ENCODE measurements at regions not wholly inside any gene's neighbourhood (a gene's known extent, or its start where the extent isn't known, plus 50 kb on each side); places are given as distances from the start of the nearest gene placed in this dataset.

DNA sequence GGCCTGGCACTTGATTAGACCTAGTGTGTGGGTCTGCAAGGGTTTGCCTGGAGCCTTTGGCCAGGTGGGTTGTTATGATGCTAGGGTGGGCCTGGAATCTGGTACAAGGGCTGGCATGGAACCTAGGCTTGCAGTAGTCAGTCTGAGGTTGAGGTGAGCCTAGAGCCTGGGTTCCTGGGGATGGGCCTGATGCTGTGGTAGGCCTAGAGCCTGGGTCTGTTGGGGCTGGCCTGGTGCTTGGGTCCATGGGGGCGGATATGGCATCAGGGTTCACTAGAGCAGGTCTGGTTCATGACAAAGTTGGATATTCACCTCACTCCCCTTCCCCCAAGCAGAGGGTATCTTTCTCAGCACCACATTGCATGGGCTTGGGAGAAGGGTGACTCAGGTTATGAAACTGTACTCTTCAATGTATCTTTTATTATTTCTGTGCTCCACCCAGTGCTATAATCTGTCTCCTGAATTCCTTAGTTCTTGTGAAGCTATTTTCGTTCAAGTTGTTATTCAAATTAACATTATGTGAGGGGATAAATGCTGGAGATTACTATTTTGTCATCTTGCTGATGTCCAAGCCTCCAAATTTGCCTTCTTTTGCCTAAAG, 274.4 kb downstream of the NFKBIZ start:
- FAIRE-seq: no peak

DNA sequence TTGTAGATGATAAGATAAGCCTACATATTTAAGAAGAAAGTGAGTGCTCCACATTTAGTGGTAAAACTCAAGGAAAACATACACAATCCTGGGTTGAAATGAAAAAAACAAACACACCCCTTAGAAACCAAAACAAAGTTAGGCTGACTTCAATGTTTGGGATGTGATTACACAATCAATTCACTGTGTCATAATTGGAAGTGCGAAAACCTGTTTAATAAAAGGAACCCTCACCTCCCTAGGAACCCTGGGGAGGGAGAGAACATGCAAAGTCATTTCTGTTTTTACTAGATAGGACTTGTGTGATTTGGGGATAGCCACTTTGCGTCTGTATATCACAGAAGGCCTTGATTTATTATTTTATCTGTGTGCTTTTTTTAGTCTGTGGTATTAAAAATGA, 275.0 kb downstream of the NFKBIZ start:
- no peak for FAIRE-seq

- no peak for FAIRE-seq
Measured at GRCh38 chr3:102124704-102125103, 275.4 kb downstream of the NFKBIZ start.

- FAIRE-seq: no peak
Measured at GRCh38 chr3:102125197-102125993, 276.1 kb downstream of the NFKBIZ start.

DNA sequence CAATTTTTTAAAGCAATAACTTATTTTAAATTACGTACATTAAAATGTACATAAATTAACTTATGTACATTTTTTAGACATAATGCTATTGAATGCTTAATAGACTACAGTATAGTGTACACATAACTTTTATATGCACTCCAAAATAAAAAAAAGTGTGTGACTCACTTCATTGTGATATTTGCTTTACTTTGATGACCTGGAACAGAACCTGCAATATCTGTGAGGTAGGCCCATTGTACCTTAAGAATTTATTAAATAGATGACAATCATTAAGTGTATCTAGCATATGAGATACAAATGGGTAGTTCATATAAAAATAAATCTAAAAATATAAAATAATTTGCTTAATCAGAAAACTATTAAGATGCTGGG, 276.7 kb downstream of the NFKBIZ start:
- FAIRE-seq: no peak

GRCh38 chr3:102129760-102130608, 280.7 kb downstream of the NFKBIZ start:
- FAIRE-seq: no peak

DNA sequence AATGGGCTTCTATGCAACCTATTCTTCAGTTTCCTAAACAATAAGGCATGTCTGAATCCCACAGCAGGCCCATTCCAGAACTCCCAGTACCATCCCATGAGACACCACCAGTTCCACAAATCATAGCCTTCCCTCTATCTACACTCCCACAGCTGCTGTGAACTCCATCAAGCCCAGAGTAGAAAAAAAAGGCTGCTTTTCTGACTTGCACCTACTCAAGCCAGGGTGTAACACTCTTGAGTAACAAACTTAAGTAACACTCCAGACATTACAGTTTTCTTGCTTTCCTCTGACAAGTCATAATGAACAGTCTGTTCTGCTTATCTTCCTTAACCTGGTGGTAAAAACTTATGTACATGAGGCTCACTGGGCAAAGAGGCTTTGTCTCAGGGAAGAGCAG, 283.1 kb downstream of the NFKBIZ start:
- FAIRE-seq: no peak

- no peak for FAIRE-seq
Measured at GRCh38 chr3:102133376-102133775, 284.1 kb downstream of the NFKBIZ start.

DNA sequence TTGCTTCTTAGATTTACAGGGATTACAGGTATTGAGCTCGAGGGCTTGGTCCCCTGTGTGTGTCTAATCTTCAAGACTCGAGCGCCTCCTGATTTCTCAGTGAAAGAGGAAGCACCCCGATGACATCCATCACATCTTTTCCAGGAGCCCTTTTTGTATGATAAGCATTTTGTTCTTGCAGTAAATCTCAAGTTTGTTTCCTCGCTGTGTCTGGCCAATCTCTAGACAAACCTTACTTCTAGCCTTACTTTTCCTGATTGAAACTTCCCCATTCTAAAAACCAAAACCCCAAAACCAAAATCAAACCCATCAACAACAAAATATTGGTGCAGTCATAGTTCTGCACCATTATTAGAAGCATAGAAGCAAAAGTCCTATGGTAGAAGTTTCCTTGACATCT, 286.0 kb downstream of the NFKBIZ start:
- no peak for FAIRE-seq

GRCh38 chr3:102136183-102136582, 286.9 kb downstream of the NFKBIZ start:
- no peak for FAIRE-seq

DNA sequence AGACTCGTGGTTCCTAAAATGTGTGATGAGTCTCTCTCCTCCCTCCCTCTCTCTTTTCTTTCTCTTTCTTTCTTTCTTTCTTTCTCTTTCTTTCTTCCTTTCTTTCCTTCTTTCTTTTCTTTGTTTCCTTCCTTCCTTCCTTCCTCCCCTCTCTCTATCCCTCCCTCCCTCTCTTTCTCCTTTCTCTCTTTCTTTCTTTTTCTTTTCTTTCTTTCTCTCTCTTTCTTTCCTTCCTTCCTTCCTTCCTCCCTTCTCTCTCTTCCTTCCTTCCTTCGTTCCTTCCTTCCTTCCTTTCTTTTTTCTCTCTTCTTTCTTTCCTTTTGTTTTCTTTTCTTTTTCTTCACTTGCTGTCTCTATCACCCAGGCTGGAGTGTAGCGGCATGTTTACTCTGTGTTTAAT, 290.8 kb downstream of the NFKBIZ start:
- FAIRE-seq: no peak

DNA sequence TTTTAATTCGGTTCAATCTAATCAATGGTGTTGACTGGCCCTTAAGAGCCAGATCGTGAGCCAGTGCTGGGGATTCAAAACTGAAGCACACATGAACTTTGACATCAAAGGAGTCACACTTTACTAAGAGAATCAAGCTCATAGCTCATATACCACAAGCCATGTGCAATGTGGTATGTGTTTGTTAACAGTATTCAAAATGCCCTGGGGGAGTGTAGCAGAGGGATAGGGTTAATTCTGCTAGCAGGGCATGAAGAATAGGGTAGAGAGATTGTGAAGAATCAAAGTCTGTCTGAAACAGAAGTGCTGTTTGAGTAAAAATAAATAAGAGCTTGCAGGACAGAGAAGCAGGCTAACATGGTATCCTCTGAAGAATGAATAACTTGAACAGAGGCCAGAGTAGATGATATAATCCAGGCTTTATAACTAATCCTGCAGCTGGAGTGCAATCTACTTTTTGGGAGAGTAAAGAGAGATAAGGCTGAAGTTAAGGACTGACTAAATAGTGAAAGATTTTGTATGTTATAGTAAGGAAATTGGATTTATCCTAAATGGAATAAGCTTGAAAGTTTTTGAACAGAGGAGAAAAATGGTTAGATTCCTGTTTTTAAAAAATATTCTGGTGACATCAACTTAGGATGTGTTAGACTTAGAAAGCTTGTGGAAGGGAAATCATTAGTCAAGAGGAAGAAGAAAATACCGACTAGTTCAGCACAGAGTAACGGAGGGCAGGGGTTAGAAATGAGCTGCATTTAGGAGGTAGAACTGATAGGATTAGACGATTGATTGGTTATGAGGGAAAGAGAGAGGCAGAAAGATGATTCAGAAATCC, 292.0 kb downstream of the NFKBIZ start:
- no peak for FAIRE-seq

GRCh38 chr3:102141928-102142239, 292.6 kb downstream of the NFKBIZ start:
- no peak for FAIRE-seq

GRCh38 chr3:102142379-102143060, 292.3 kb upstream of the ZPLD1 start:
- no peak for FAIRE-seq

GRCh38 chr3:102143536-102143935, 291.3 kb upstream of the ZPLD1 start:
- FAIRE-seq: no peak

DNA sequence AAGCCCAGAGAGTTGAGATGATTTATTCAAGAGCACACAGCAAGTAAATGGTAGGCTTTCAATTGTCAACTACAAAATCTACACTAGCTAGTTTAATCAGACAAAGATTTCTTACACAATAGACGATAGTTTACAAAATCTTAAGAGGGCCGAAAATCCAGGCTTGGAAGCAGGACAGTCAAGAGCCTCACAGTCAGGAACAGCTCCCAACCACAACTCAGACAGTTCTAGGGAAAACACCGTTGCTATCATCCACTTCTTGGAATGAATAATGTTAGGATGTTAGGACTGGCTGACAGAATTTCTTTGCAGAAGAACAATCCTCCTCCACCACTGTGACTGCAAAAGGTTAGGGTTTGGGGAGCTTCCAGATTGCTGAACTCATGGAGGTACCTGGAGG, 290.8 kb upstream of the ZPLD1 start:
- FAIRE-seq: no peak

- FAIRE-seq: no peak
Measured at GRCh38 chr3:102148598-102149337, 286.0 kb upstream of the ZPLD1 start.

- no peak for FAIRE-seq
Measured at GRCh38 chr3:102151935-102152334, 282.9 kb upstream of the ZPLD1 start.

GRCh38 chr3:102156426-102156825, 278.4 kb upstream of the ZPLD1 start:
- FAIRE-seq: no peak

DNA sequence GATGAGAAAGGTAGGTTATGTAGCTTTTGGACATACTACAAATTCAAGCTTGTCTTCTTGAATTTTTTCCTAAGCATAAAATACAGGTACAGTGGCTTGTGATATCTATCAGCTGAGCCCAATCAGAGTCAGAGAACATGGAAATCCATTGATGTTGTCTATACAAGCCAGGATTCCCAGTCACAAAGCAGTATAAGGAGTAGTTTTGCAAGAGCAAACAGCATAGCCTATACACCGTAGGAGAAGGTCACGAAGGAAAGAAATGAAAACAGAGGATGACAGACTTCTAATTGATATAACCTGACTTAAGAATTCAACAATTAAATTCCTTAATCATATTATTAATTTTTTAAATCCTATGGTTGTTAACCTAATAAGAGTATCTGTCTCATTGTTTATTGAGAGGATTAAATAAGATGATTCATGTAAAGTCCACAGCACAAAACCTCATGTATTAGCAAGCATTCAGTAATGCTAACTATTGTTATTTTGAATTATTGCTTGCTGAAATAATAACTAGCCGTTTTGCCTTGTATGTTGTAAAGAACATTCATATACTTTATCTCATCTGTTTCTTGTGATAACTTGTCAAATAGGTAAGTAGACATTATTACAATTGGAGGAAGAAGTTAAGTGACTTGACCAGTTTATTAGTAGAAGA, 276.6 kb upstream of the ZPLD1 start:
- no peak for FAIRE-seq

GRCh38 chr3:102159810-102160451, 274.9 kb upstream of the ZPLD1 start:
- FAIRE-seq: no peak
